Memory B cell (primary cell): ENCODE measurements at regions not wholly inside any gene's neighbourhood (a gene's known extent, or its start where the extent isn't known, plus 50 kb on each side); places are given as distances from the start of the nearest gene placed in this dataset.
A peak's percentile ranks its signal among the peaks of the same experiment; 100 is the strongest.
"Not testable (repeated sequence)": the region's sequence is repeated elsewhere in the genome, so short reads cannot be mapped to it uniquely, and the experiment has no call there.

Source experiments
- ATAC-seq: fragments of 150-1000 bp; cut with Tn5 transposase; 2 replicates; pipeline ENCODE4 v1.10.0; 2021; ENCODE audit warnings: low read depth, mild to moderate bottlenecking, moderate library complexity
- DNase-seq, 2 donors: peaks; one replicate each; pipeline ENCODE4 v3.0.0; 2022; ENCODE audit warnings: low spot score in 2 of 2
- H3K27ac Mint-ChIP-seq: one replicate; pipeline ENCODE4 v1.8.0; 2022; ENCODE audit warnings: mild to moderate bottlenecking, moderate library complexity, mixed read lengths
- H3K27me3 Mint-ChIP-seq: one replicate; pipeline ENCODE4 v1.8.0; 2022; ENCODE audit warnings: mixed read lengths
- H3K36me3 Mint-ChIP-seq: one replicate; pipeline ENCODE4 v1.8.0; 2022; ENCODE audit warnings: mild to moderate bottlenecking, mixed read lengths
- H3K4me1 Mint-ChIP-seq: one replicate; pipeline ENCODE4 v1.8.0; 2022; ENCODE audit warnings: mixed read lengths
- H3K4me3 Mint-ChIP-seq: one replicate; pipeline ENCODE4 v1.8.0; 2022; ENCODE audit warnings: mild to moderate bottlenecking, moderate library complexity, mixed read lengths
- H3K9me3 Mint-ChIP-seq: one replicate; pipeline ENCODE4 v1.8.0; 2022; ENCODE audit warnings: mixed read lengths

GRCh38 chrY:19573646-19574045 is 170.9 kb downstream of the KDM5D start:
- H3K27ac Mint-ChIP-seq: no peak overlapping the region
- ATAC-seq (no peak), DNase-seq (no peak)
- no peak overlapping the region for H3K4me3 Mint-ChIP-seq
- H3K27me3 Mint-ChIP-seq: no peaks in the 10 kb centered on the region
- H3K4me1 Mint-ChIP-seq: peaks cover 20% of the 10 kb centered on the region
- no peaks in the 10 kb centered on the region for H3K9me3 Mint-ChIP-seq
- peaks cover 8% of the 10 kb centered on the region for H3K36me3 Mint-ChIP-seq

- ATAC-seq (no peak), DNase-seq (no peak)
- Mint-ChIP-seq H3K36me3 (peaks cover 8% of the 10 kb centered on the region), H3K4me1 (peaks cover 25% of the 10 kb centered on the region), H3K4me3 (peak overlapping the region; percentile 30), H3K27me3 (no peaks in the 10 kb centered on the region), H3K9me3 (no peaks in the 10 kb centered on the region), H3K27ac (peak overlapping the region; percentile 45)
These were observed 173.5 kb downstream of the KDM5D start for GRCh38 chrY:19570999-19571398.

- H3K4me1 Mint-ChIP-seq: peaks cover 20% of the 10 kb centered on the region
- H3K27ac Mint-ChIP-seq: peak overlapping the region; percentile 98
- peaks cover 8% of the 10 kb centered on the region for H3K36me3 Mint-ChIP-seq
- H3K4me3 Mint-ChIP-seq: peak overlapping the region; percentile 99
- DNase-seq (no peak), ATAC-seq (no peak)
- no peaks in the 10 kb centered on the region for H3K9me3 Mint-ChIP-seq
- H3K27me3 Mint-ChIP-seq: no peaks in the 10 kb centered on the region
These were observed 176.6 kb downstream of the KDM5D start for GRCh38 chrY:19567943-19568342.

DNA sequence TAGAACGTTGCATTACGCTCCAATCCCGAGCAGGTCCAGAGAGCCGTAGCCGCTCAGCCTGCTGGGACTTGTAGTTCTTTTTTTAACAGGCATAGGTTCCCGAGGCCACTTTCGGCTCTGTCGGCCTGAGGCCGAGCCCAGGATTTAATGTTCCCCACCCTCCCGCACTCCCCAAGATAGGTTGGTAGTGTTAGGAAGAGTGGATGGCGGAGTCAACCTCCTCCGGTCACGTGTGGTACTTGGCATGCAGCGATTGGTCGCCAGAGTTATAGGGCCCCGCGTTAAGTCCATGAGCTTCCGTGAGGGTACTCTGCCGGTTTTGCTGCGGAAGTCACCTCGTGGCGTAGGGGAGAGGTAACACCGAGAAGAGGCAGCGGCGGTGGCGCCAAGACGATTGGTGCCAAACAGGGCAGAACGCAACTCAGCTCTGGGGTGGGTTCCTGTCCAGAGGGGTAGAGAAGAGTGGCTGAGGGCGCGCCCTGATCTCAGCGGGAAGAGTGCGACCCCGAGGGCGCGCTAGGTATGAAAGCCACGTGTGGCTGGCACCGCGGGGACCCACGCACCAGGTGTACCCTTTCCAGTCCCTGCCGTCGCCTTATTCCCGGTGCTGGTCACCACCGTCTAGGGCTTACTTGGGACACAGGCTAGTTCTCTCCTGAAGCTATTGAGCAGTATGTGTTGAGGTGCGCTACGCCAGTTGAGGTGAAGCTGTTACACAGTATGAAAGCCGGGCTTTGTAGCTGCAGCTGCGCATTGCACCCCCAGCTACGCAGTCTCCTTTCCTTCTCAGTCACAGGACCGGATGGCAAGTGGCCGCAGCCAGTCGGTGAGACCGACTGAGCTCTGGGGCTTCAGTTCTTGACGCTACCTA is 177.2 kb downstream of the KDM5D start:
- DNase-seq: peak in 1 of 2 donors; percentile 72
- Mint-ChIP-seq H3K9me3 (no peaks in the 10 kb centered on the region), H3K4me1 (peaks cover 17% of the 10 kb centered on the region), H3K27ac (peak overlapping the region; percentile 98), H3K4me3 (peak overlapping the region; percentile 99), H3K36me3 (peaks cover 7% of the 10 kb centered on the region), H3K27me3 (no peaks in the 10 kb centered on the region)
- ATAC-seq: peak; percentile 81

GRCh38 chrY:19559161-19559560 is 185.4 kb downstream of the KDM5D start:
- no peak for ATAC-seq
- H3K4me3 Mint-ChIP-seq: no peak overlapping the region
- H3K9me3 Mint-ChIP-seq: no peaks in the 10 kb centered on the region
- no peak for DNase-seq
- H3K4me1 Mint-ChIP-seq: no peaks in the 10 kb centered on the region
- H3K36me3 Mint-ChIP-seq: peaks cover 2% of the 10 kb centered on the region
- no peaks in the 10 kb centered on the region for H3K27me3 Mint-ChIP-seq
- no peak overlapping the region for H3K27ac Mint-ChIP-seq

DNA sequence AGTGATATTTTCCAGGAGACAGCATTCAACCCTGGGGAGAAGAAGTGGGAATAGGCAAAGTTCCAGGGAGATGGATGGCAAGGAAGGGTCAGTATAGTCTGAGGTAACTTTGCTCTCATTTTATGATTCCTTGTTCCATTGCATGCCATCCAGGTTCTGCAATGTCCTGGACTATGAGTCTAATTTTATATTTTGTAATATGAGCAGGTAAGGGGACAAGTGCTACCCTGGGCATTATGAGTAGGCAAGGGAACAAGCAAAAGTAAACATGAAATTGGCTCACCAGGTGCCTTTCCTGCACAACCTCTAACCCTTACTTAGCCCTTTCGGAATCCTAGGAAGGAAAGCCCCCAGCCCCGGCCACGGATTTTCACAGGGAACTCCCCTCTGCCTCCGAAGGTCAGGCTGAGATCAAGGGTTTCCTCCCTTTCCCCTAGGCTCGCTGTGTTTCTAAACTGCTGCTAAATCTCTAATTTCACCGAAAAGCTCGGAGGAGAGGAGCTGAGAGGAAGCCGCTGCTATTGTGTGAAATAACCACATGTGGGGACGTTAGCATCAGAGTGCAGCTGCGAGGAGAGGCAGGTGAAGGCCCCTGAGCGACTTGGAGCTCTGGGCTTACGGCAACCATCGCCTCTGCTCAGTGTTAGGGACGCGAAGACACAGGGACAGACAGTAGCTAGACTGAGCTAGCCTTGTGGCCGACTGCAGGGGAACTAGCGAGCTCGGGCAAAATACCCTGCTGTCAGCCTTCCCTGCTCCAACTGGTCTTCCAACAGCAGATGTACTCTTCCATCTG is 194.7 kb downstream of the KDM5D start:
- Mint-ChIP-seq H3K9me3 (no peaks in the 10 kb centered on the region), H3K4me1 (no peaks in the 10 kb centered on the region), H3K4me3 (no peak overlapping the region), H3K36me3 (no peaks in the 10 kb centered on the region), H3K27ac (no peak overlapping the region), H3K27me3 (peaks cover 2% of the 10 kb centered on the region)
- DNase-seq: no peak
- no peak for ATAC-seq

GRCh38 chrY:19541475-19542306 is 202.8 kb downstream of the KDM5D start:
- Mint-ChIP-seq H3K4me1 (peaks cover 14% of the 10 kb centered on the region), H3K27ac (peak overlapping the region; percentile 30), H3K27me3 (no peaks in the 10 kb centered on the region), H3K4me3 (peak overlapping the region; percentile 84), H3K9me3 (no peaks in the 10 kb centered on the region), H3K36me3 (no peaks in the 10 kb centered on the region)
- ATAC-seq (peak; percentile 94), DNase-seq (peak in 1 of 2 donors; percentile 2)

DNA sequence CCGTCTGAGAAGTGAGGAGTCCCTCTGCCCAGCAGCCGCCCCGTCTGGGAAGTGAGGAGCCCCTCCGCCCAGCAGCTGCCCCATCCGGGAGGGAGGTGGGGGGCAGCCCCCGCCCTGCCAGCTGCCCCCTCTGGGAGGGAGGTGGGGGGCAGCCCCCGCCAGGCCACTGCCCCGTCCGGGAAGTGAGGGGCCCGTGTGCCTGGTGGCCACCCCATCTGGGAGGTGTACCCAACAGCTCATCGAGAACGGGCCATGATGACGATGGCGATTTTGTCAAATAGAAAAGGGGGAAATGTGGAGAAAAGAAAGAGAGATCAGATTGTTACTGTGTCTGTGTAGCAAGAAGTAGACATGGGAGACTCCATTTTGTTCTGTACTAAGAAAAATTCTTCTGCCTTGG is 208.8 kb downstream of the KDM5D start:
- H3K4me1 Mint-ChIP-seq, H3K4me3 Mint-ChIP-seq, ATAC-seq, H3K27ac Mint-ChIP-seq, H3K27me3 Mint-ChIP-seq, H3K36me3 Mint-ChIP-seq, DNase-seq, H3K9me3 Mint-ChIP-seq: not testable (repeated sequence)

DNA sequence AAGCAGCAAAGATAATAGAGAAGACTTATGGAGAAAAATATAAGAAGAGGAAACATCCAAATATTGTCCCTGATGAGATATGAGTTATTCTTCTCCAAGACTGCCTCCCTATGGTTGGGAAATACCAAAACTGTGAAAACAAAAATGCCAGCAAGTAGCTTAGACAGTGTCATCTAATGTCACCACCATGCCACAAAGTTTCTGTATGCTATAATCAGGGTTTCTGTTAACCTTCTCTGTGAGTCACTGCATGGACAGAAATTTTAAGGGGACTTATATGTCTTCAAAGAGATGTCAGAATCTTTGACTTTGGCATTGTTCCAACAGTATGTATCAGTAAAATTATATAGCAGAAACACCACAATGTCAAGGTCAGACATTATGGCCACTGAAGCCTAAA is 222.6 kb downstream of the KDM5D start:
- H3K27me3 Mint-ChIP-seq: peaks cover 5% of the 10 kb centered on the region
- H3K4me3 Mint-ChIP-seq: no peak overlapping the region
- peaks cover 6% of the 10 kb centered on the region for H3K4me1 Mint-ChIP-seq
- ATAC-seq: no peak
- no peak overlapping the region for H3K27ac Mint-ChIP-seq
- peaks cover 2% of the 10 kb centered on the region for H3K9me3 Mint-ChIP-seq
- no peaks in the 10 kb centered on the region for H3K36me3 Mint-ChIP-seq
- no peak for DNase-seq

- no peak overlapping the region for H3K27ac Mint-ChIP-seq
- H3K4me1 Mint-ChIP-seq: peaks cover 7% of the 10 kb centered on the region
- H3K27me3 Mint-ChIP-seq: peaks cover 2% of the 10 kb centered on the region
- ATAC-seq (peak; percentile 52), DNase-seq (no peak)
- H3K36me3 Mint-ChIP-seq: no peaks in the 10 kb centered on the region
- H3K4me3 Mint-ChIP-seq: peak overlapping the region; percentile 90
- no peaks in the 10 kb centered on the region for H3K9me3 Mint-ChIP-seq
These were observed 241.5 kb downstream of the KDM5D start for GRCh38 chrY:19503092-19503449.

GRCh38 chrY:19502169-19503091 is 242.1 kb downstream of the KDM5D start:
- no peak overlapping the region for H3K27ac Mint-ChIP-seq
- peak overlapping the region; percentile 90 for H3K4me3 Mint-ChIP-seq
- no peaks in the 10 kb centered on the region for H3K9me3 Mint-ChIP-seq
- DNase-seq (no peak), ATAC-seq (peak; percentile 44)
- H3K36me3 Mint-ChIP-seq: no peaks in the 10 kb centered on the region
- H3K4me1 Mint-ChIP-seq: peaks cover 7% of the 10 kb centered on the region
- H3K27me3 Mint-ChIP-seq: peaks cover 2% of the 10 kb centered on the region

GRCh38 chrY:19498556-19498955 is 246.0 kb downstream of the KDM5D start:
- Mint-ChIP-seq H3K4me1 (peaks cover 7% of the 10 kb centered on the region), H3K27ac (no peak overlapping the region), H3K4me3 (no peak overlapping the region), H3K9me3 (no peaks in the 10 kb centered on the region), H3K27me3 (peaks cover 2% of the 10 kb centered on the region), H3K36me3 (no peaks in the 10 kb centered on the region)
- no peak for ATAC-seq
- DNase-seq: no peak

GRCh38 chrY:19487494-19487893 is 257.0 kb downstream of the KDM5D start:
- H3K4me1 Mint-ChIP-seq: no peaks in the 10 kb centered on the region
- no peak for DNase-seq
- H3K27me3 Mint-ChIP-seq: no peaks in the 10 kb centered on the region
- H3K36me3 Mint-ChIP-seq: peaks cover 5% of the 10 kb centered on the region
- no peak for ATAC-seq
- no peak overlapping the region for H3K27ac Mint-ChIP-seq
- H3K9me3 Mint-ChIP-seq: peaks cover 10% of the 10 kb centered on the region
- no peak overlapping the region for H3K4me3 Mint-ChIP-seq
